Stimulated activated naive B cell treated with anti-CD40 and anti-IgM and Interleukin-4, amounts not matched to agents 10 μg/mL and 1 μg/mL and 100 μg/mL, for 72 hours (primary cell): ENCODE measurements at regions not wholly inside any gene's neighbourhood (a gene's known extent, or its start where the extent isn't known, plus 50 kb on each side); places are given as distances from the start of the nearest gene placed in this dataset.

Experiments used
- ATAC-seq, 2 donors: fragments of 150-1000 bp; cut with Tn5 transposase; replicated peaks; 2 replicates each; pipeline ENCODE4 v1.10.0; 2021; ENCODE audit warnings: moderate library complexity in 1 of 2
- DNase-seq: peaks from one replicate; pipeline ENCODE4 v3.0.0; 2021
- H3K27ac Mint-ChIP-seq: one replicate; pipeline ENCODE4 v1.8.0; 2022; ENCODE audit warnings: mild to moderate bottlenecking, mixed read lengths
- H3K27me3 Mint-ChIP-seq, 2 donors: one replicate each; pipeline ENCODE4 v1.8.0; 2022; ENCODE audit warnings: mixed read lengths in 2 of 2
- H3K36me3 Mint-ChIP-seq, 2 donors: one replicate each; pipeline ENCODE4 v1.8.0; 2022; ENCODE audit warnings: mixed read lengths in 2 of 2, mild to moderate bottlenecking in 1 of 2
- H3K4me1 Mint-ChIP-seq, 2 donors: one replicate each; pipeline ENCODE4 v1.8.0; 2022; ENCODE audit warnings: mixed read lengths in 2 of 2, mild to moderate bottlenecking in 1 of 2
- H3K4me3 Mint-ChIP-seq, 2 donors: one replicate each; pipeline ENCODE4 v1.8.0; 2022; ENCODE audit warnings: mild to moderate bottlenecking in 2 of 2, mixed read lengths in 2 of 2, moderate library complexity in 1 of 2
- H3K9me3 Mint-ChIP-seq, 2 donors: one replicate each; pipeline ENCODE4 v1.8.0; 2022; ENCODE audit warnings: mixed read lengths in 2 of 2, mild to moderate bottlenecking in 1 of 2

- H3K27me3 Mint-ChIP-seq, result no peaks in the 10 kb centered on the region
- no peaks in the 10 kb centered on the region for H3K36me3 Mint-ChIP-seq
- ATAC-seq (no peak), DNase-seq (no peak)
- H3K4me1 Mint-ChIP-seq, result no peaks in the 10 kb centered on the region
- H3K27ac Mint-ChIP-seq, result no peak overlapping the region
- peaks cover 1 to 14% of the 10 kb centered on the region in 2 donors for H3K9me3 Mint-ChIP-seq
- no peak overlapping the region for H3K4me3 Mint-ChIP-seq
Measured at GRCh38 chr14:99095369-99095768, 176.6 kb downstream of the BCL11B start.

- peaks cover 4 to 5% of the 10 kb centered on the region in 2 donors for H3K9me3 Mint-ChIP-seq
- no peaks in the 10 kb centered on the region for H3K27me3 Mint-ChIP-seq
- no peak for DNase-seq
- ATAC-seq, result no peak
- no peaks in the 10 kb centered on the region for H3K36me3 Mint-ChIP-seq
- H3K4me1 Mint-ChIP-seq, result no peaks in the 10 kb centered on the region
- no peak overlapping the region for H3K4me3 Mint-ChIP-seq
- H3K27ac Mint-ChIP-seq, result no peak overlapping the region
Measured at GRCh38 chr14:99098199-99098598, 173.8 kb downstream of the BCL11B start.

- DNase-seq (no peak), ATAC-seq (no peak)
- H3K36me3 Mint-ChIP-seq, result no peaks in the 10 kb centered on the region
- H3K4me1 Mint-ChIP-seq, result no peaks in the 10 kb centered on the region
- H3K4me3 Mint-ChIP-seq, result no peak overlapping the region
- no peaks in the 10 kb centered on the region for H3K27me3 Mint-ChIP-seq
- peaks cover 4 to 5% of the 10 kb centered on the region in 2 donors for H3K9me3 Mint-ChIP-seq
- H3K27ac Mint-ChIP-seq, result no peak overlapping the region
Measured at GRCh38 chr14:99099051-99099787, 172.8 kb downstream of the BCL11B start.

GRCh38 chr14:99100497-99101270 lies 171.3 kb downstream of the BCL11B start:
- H3K27me3 Mint-ChIP-seq, result no peaks in the 10 kb centered on the region
- no peak for DNase-seq
- no peak for ATAC-seq

GRCh38 chr14:99101855-99102461 lies 170.0 kb downstream of the BCL11B start:
- Mint-ChIP-seq H3K27ac (no peak overlapping the region), H3K27me3 (no peaks in the 10 kb centered on the region), H3K36me3 (no peaks in the 10 kb centered on the region), H3K9me3 (peaks cover 5 to 8% of the 10 kb centered on the region in 2 donors), H3K4me3 (no peak overlapping the region), H3K4me1 (no peaks in the 10 kb centered on the region)
- ATAC-seq (no peak), DNase-seq (no peak)

More at GRCh38 chr14:99100497-99101270, 171.3 kb downstream of the BCL11B start:
- Mint-ChIP-seq H3K4me1 (no peaks in the 10 kb centered on the region), H3K27ac (no peak overlapping the region), H3K4me3 (no peak overlapping the region), H3K36me3 (no peaks in the 10 kb centered on the region), H3K9me3 (peaks cover 5 to 8% of the 10 kb centered on the region in 2 donors)

GRCh38 chr14:99116741-99117295 lies 155.2 kb downstream of the BCL11B start:
- no peak for ATAC-seq
- Mint-ChIP-seq H3K27me3 (peaks cover 16 to 26% of the 10 kb centered on the region in 2 donors), H3K27ac (no peak overlapping the region), H3K36me3 (no peaks in the 10 kb centered on the region), H3K4me1 (no peaks in the 10 kb centered on the region), H3K4me3 (no peak overlapping the region), H3K9me3 (peaks cover 2 to 8% of the 10 kb centered on the region in 2 donors)
- DNase-seq, result no peak

GRCh38 chr14:99117671-99118045 lies 154.3 kb downstream of the BCL11B start:
- DNase-seq (no peak), ATAC-seq (no peak)
- H3K27me3 Mint-ChIP-seq, result peaks cover 16 to 26% of the 10 kb centered on the region in 2 donors
- no peak overlapping the region for H3K27ac Mint-ChIP-seq
- no peaks in the 10 kb centered on the region for H3K4me1 Mint-ChIP-seq
- H3K4me3 Mint-ChIP-seq, result no peak overlapping the region
- H3K36me3 Mint-ChIP-seq, result no peaks in the 10 kb centered on the region
- H3K9me3 Mint-ChIP-seq, result peaks cover 2 to 8% of the 10 kb centered on the region in 2 donors

GRCh38 chr14:99118046-99118721 lies 153.8 kb downstream of the BCL11B start:
- no peaks in the 10 kb centered on the region for H3K4me1 Mint-ChIP-seq
- H3K27me3 Mint-ChIP-seq, result peaks cover 16 to 26% of the 10 kb centered on the region in 2 donors
- DNase-seq, result no peak
- no peak overlapping the region for H3K4me3 Mint-ChIP-seq
- no peaks in the 10 kb centered on the region for H3K36me3 Mint-ChIP-seq
- ATAC-seq, result no peak
- H3K27ac Mint-ChIP-seq, result no peak overlapping the region
- H3K9me3 Mint-ChIP-seq, result peaks cover 2 to 5% of the 10 kb centered on the region in 2 donors

GRCh38 chr14:99118946-99119345 lies 153.1 kb downstream of the BCL11B start:
- H3K4me3 Mint-ChIP-seq, result no peak overlapping the region
- peaks cover 16 to 26% of the 10 kb centered on the region in 2 donors for H3K27me3 Mint-ChIP-seq
- no peak for ATAC-seq

More at GRCh38 chr14:99118946-99119345, 153.1 kb downstream of the BCL11B start:
- Mint-ChIP-seq H3K4me1 (no peaks in the 10 kb centered on the region), H3K9me3 (no peaks in the 10 kb centered on the region), H3K36me3 (no peaks in the 10 kb centered on the region), H3K27ac (no peak overlapping the region)
- DNase-seq, result no peak
